ENCODE measurements at regions not wholly inside any gene's neighbourhood (a gene's known extent, or its start where the extent isn't known, plus 50 kb on each side); places are given as distances from the start of the nearest gene placed in this dataset.

DNA sequence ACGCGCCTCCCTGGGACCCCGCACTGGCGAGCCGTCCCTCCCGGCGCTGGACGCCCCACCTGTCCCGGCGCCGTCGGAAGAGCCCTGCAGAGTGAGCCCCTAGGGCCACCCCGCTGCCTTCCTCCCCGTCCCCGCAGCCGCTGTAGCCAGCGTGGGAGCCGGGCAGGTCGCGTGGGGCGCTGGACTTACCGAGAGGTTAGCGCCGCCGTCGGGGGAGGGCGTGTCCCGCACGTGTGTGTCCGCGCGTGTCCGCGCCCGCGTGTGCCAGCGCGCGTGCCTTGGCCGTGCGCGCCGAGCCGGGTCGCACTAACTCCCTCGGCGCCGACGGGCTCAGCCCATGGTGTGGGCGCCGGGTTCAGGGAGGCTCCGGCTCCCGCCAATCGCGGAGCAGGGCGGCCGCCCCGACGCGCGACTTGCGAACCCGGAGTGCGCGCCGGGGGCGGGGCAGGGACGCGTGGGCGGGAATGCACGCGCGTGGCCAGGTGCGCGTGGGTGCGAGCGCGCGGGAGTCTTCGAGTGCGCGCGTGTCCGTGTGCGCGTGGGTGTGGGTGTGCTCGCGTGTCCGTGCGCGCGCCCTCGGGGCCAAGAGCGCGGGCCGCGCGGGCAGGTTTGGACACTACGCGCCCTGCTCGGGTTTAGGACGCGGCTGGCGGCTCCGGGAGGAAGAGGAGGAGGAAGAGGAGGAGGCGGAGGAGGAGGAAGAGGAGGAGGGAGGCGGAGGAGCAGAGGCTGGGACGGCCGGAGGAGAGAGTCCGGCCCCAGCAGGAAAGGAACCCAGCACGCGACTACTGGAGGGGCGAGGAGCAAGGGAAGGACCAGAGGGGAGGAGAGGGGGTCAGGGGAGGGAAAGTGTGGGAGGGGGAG lies 145.2 kb upstream of the ETS2 start:
- DNase-seq = no peak

DNA sequence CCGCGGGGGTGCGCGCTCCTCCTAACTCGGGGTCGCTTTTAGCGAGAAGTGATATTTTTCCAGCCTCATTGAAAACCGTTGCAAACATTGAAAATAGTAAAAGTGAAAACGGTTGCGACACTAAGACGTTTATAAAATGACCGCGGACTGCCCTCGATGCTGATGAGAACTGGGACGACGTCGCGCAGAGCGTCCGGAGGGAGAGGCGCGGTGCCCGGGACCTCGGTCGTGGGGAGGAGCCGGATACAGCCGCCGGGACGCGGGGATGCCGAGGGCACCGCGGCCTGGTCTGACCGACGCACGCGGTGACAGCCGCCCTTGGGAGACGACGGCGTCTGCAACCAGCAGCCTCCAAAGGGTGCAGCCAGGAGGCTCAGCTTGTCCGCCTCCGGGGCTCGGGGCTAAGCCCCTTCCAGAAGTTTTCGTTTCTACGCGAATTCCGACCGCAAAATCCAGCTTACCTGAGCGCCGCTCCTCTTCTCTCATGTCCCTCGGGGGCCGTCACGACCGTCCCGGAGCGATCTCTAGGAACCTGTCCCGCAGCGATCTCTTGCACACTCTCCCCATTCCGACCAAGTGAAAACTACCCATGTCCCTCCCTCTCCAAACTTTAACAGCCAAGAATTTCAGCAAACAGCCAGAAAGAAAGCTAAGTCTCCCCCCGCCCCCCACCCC lies 144.4 kb upstream of the ETS2 start:
- DNase-seq = no peak

DNA sequence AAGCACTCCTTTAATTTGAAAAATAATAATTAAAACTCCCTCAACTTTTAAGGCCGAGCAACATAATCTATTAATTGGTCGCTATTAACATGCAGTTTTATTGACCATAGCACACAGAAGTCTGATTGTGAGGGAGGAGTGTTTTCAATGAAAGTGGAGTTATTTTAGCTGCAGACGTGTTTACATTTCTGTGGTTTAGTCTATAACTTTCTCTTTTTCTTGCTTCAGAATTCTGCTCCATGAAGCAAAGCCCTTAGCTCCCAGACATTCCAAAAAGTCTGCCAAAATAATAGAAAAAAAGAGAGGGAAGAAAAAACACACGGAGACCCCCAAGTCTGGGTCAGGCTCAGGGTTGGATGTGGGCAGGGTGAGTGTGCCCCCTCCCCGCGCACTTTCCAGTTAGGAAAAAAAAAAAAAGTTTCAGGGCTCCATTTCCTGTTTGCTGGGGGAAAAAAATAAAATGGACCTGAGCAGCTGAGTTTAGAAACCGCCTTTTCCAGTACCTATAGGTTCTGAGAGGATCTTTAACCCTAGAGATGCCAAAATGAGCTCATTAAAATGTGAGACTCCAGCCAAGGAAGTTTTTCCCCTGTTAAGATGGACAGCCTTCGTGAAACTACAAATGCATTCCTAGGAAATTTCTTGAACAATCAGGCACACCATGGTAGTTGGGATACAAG lies 143.7 kb upstream of the ETS2 start:
- no peak for DNase-seq

DNA sequence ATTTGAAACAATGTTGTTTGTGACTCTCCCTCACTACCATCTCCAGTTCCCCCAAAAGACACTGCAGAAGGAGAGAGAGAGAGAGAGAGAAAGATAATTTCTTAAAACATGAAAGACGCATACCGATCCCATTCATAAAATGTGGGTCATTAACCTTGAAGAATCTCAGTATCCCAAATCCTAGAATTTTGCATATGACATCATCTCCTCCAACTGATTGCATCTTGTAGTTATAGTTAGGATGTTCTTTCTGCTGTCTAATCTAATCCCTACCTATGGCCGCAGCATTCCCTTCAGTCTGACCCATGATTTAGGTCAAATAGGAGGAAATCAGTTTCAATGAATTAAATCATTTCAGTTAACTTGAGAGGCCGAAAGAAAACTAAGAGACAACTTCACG lies 142.4 kb upstream of the ETS2 start:
- DNase-seq = no peak

DNA sequence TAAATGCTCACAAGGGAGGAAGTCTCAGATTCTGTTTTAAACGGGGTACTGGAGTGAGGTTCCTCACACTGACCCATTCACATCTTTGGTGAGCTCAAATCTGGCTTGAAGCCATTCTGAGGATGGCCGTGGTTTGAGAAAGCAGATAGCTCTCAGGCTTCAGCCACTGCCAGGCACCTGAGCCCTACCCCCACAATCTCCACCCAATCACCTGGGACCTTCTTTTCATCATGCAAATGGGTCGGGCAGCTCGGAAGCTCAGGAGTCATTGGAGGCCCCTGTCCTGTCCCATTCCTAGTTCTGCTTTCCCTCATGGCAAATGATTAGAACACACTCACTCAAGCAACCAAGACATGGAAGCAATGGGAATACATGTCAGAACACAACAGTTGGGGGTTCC lies 141.4 kb upstream of the ETS2 start:
- no peak for DNase-seq

DNA sequence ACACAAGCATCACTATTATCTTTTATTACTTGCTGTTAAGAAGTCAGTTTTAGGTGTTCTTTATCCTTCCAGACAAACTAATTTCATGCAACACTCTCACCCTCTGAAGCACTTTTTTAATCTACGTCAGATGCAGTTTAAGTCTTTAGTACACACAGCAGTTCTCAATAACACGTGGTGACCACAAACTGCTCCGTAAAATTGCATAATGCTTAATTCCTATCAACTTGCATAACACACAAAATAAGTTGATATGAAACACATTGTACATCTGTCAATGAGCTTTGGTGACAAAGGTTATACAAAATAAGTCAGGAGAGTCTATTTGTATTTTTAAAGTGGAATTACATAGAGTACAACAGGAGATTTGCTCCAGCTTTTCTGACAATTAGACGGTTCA lies 140.9 kb upstream of the ETS2 start:
- DNase-seq = no peak

DNA sequence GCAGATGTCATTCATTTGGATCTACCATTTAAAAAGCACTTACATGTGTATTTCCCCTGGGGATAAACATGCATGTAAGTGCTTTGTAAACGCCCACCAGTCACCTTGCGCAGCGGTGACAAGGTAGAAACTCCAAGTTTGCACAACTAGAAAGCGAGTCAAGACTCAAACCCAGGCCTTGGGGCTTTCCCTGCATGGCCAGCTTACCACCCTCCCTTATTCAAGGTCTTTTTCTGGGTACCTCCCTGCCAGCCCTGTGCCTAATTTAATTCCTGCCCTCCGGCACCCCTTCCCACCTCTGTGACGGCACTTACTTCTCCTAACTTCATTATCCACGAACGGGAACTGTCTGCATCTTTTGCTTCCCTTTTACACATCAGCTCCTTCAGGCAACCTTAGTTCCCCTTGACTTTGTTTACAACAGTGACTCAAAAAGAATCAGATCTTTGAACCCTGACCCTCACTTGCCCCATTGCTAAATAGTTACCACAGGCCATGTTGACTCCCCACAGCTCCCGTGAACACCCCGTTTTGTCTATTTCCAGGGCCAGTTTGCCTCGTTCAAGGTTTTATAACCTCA lies 138.3 kb upstream of the ETS2 start:
- no peak for DNase-seq

DNA sequence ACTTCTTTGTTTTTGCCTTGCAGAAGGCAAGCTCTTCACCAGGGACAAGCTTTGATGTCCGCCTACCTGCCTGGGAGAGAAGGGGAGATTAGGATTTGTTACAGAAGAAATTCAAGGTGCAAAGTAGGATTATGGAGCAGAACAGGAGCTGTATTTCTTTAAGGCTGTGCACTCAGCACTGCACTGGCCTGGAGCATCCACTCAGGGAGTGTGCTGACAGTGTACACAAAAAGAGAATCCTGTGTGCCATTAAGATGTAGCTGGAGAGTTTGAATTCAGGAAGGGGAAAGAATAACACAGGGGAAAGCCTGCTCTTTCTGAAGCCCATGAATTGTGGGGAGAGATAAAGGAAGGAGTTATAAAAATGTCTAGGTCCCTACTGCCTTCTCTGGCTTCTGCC lies 137.7 kb upstream of the ETS2 start:
- DNase-seq = no peak

DNA sequence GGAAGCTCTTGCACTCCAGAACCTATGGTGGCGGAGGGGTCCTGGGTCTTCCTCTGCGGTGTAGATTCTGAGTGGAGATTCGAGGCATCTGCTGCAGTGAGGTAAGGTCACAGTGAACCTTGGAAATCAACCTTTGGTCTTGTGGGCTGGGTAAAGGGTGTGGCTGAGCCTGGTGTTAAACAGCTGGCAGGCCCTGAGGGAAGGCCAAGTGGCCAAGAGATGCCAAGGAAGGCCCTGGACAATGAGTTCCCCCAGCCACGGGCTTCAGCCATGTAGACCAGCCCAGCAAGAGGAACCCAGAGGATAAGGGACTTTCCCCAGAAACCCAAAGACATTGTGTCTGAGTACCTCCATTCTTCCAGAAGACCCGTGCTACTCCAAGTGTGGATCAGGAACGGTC lies 137.2 kb upstream of the ETS2 start:
- DNase-seq = no peak

DNA sequence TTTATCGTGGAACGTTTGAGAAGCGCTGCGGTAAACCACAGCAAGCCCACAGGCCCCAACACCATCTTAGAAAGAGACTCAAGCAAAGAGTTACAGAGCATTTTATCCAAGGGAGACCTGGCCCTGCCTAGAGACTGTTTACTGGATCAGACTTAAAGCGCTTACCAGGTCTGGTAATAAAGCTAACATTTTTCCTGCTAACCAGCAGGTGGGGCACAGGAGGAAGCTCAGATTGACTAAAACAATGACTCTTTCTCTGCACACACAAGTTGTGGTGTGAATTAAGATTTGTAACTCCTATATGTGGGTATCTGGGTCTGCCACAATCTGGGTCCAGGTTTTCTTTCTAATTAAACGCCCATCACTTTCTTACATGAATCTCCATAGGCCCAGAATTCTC lies 136.5 kb upstream of the ETS2 start:
- no peak for DNase-seq

DNA sequence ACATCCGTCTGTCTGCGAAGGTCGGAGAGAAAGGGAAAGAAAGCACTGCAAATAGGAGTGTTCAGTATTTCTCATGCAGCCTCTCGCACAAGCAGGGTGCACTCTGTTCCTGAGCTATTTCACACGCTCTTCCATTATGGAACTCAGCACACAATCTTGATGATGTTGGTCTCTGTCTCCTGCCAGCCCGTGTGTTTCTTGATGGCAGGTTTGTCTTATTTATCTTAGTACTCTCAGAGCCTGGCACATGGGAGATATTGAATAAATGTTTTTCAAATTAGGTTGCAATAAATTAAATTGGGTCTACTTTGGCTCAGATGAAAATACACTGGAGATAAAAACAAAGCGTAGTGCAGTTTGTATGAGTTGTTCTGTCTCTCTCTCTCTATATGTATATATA lies 134.9 kb upstream of the ETS2 start:
- DNase-seq = no peak

DNA sequence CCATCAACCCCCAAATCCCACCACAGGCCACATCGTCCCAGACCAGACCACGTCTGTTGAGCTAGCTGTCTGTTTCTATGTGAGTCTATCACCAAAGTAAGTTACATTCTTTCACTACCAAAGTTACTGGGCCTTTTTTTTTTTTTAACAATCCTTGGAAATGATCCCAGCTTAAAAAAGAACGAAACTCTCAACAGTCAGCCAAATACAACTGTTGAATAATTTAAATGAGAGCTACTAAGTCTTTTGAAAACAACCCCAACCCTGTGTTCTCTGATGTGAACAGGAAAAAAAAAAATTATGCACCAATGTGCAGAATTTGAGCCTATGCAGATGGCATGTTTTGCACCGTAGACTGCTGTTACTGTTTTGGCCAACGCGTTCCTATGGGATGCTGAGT lies 134.0 kb upstream of the ETS2 start:
- no peak for DNase-seq

DNA sequence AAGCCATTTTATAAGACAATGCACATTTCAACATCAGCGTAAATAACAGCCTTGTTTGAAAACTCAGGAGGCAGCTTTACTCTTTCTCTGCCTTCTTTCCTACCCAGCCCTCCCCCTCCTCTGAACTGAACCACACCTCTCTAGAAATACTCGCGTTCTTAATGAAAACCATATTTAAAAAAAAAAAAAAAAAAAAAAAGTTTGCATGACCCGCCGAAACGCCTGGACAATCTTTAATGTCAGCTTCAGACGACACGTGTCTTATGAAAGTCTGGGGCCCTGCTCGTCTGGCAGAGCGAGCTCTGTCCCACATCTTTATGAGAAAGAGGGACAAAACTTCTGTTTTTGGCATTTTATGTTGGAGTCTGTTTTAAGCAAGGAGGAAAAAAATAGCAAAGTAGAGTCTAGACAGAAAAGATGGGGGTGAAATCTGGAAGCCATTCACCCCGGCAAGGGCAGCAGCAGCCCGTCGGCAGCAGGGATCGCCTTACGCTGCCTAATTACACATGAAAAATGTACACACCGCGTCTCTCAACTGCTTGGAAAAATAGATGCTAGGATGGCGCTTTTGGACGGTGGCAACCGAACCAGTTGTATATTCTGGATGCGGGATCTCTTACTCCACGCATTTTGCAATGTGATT lies 130.4 kb upstream of the ETS2 start:
- DNase-seq = no peak

DNA sequence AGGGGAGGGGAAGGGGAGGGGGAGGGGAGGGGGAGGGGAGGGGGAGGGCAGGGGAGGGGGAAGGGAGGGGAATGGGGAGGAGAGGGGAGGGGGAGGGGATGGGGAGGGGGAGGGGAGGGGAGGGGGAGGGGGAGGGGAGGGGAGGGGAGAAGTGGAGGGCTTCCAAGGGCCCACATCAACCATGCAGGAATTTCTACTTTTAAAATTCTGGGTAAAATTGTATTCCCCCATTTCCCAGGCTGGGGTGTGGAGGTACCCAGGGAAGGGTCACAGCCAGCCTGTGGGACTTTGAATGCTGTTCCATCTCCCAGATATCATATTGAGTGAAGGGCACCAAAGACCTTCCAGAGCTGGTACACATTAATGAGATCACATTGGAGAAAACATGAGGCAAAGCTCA lies 126.9 kb upstream of the ETS2 start:
- no peak for DNase-seq

DNA sequence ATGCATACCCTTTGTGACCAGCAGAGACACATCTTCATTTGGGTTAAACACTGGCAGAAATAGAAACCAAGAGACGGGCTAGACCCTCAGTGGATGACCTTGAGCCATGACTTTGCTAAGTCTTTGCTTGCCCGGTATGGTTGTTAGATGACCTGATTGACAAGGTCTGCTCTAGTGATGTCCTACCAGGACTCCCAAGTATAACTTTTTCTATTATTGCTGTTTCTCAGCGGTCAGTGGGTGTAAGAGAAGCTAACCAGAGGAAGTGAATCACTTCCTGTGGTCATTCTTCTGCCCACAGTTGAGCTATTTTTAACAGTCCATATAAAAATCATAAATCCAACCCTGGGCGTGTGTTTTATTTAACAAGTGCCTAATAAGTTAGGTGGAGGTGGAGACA lies 126.2 kb upstream of the ETS2 start:
- DNase-seq = no peak

DNA sequence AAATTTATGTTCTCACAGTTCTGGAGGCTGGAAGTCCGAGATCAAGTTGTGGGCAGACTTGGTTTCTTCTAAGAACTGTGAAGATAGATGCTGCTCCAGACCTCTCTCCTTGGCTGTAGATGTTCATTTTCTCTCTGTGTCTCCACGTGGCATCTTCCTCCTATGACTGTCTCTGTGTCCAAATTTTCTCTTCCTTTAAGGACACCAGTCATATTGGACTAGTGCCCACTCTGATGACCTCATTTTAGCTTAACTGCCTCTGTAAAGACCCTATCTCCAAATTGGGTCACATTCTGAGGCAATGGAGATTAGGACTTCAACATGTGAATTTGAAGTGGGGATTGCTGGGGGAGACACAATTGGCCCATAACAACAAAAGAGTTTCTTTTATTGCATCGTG lies 125.3 kb upstream of the ETS2 start:
- no peak for DNase-seq

DNA sequence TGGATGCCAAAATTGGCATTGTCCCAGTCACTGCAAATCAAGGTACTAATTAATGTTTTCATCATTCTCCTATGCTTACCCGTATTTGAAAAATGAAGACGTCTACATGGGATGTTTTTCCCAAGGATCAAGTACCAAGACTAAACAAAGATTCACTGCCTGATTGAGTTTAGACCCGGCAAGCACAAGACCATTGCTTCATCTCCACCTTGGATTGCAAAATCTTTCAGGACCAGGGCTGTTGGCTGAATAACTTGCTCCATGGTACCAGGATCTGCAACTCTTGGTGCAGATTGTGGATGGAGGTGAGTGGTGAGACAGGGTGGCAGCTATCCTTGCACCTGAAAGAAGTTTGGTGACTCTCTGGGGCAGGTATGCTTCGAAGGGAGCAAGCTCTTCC lies 122.5 kb upstream of the ETS2 start:
- no peak for DNase-seq

DNA sequence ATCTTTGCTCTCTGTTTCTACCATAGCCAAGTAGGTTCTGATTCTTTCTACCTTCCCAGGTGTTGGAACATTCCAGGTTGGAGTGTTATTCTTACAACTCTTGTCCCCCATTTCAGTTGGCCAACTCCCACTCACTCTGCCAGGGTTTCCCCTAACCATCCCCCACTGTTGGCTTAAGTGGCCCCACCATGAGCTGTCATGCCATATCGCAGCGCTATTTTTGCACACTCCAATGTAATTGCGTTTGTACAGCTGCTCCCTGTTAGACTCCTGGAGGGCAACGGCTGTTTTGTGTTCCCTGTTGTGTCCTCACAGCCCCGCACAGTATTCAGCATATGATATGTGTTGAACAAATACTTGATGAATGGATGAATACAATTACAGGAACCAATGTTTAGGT lies 117.7 kb upstream of the ETS2 start:
- no peak for DNase-seq

DNA sequence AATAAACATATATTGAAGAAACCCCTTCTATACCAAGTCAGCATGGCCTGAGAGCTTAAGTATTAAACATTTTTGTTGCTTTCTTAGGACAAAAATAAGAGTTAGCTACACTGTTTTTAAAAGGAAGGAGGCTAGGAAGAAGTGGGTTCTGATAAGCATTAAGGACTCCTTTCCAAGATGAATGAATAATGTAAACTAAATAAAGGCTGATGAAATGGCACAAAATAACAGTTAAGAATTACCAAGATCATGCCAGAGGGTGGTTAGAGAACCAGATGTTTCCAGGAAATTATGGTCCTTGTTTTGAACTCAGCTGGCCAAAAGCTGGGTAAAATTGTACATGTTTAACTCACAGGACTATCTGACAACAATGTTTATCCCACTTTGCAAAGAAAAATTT lies 114.1 kb upstream of the ETS2 start:
- DNase-seq = no peak

DNA sequence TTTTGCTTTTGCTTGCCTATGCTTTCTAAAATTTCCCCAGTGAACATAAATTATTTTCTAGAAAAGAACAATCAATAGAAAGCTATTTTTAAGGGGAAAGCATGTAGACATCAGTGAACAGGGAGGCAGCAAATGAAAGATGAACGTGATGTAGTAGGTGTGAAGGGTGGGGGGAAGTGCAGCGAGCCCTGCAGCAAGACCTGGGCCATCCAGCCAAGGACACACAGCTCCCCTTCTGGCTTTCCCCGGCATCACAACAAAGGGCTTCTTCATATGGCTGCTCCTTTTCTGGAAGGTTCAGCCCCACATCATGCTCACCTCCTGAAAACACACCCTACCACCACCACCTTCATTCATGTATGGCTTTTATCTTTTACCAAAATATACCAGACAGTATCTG lies 109.2 kb upstream of the ETS2 start:
- no peak for DNase-seq

DNA sequence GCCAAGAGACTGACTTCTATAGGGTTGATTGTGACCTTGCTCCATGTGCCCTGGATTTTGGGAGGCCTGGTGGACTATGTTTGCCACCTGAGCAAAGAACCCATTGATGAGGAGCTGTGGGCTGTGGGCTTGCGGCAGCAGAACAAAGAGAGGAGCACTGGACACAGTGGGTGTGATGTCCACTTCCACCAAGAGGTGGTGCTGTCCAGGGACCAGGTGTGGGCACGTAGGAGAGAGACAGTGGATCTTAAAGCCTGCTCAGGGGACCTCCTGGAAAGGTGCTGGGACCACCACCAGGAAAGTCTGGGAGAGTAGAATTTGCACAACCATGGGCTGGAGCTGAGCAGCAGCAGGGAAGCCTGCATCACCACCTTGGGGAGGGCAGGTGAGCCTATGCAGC lies 106.7 kb upstream of the ETS2 start:
- no peak for DNase-seq

DNA sequence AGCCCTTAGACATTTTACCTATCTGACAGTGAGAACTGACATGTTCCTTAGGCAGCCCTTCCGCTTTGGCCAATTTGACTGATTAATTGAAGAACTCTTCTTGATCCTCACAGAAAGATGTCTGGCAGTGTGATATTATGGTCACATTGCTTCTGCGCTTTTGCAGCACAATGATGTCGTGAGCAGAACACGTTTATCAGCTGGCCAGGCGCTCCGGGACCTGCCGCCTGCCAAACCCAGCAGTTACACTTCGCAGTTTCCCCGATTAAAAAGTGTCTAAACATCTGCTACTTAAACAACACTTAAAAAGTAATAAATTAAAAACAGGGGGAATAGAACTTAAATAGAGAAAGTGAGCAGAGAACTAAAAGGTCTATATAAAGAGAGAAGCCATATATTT lies 103.5 kb upstream of the ETS2 start:
- DNase-seq = no peak

DNA sequence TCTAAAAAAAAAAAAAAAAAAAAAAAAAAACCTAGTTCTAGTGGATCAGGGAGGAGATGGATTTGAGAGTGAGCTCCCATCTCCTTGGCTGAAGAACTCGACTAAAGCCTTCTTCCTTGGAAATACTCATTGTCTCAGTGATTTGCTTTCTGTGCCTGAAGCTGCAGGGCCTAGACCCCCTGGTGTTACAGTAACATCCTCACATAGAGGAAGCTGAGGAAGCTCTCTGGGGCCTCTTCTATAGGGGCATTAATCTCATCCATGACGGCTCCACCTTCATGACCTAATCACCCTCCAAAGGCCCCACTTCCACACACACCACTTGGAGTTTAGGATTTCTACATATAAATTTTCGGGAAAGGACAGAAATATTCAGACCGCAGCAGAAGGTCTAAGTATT lies 95.9 kb upstream of the ETS2 start:
- DNase-seq = no peak
